Mesendoderm (in vitro differentiated cells): ENCODE measurements at regions not wholly inside any gene's neighbourhood (a gene's known extent, or its start where the extent isn't known, plus 50 kb on each side); places are given as distances from the start of the nearest gene placed in this dataset.
"Not testable (repeated sequence)": the region's sequence is repeated elsewhere in the genome, so short reads cannot be mapped to it uniquely, and the experiment has no call there.

Experiments used
- DNase-seq: peaks from one replicate; pipeline ENCODE4 v3.0.0; 2013
- H2AK5ac ChIP-seq: 2 replicates; pipeline ENCODE4 v1.6.1; 2013; ENCODE audit warnings: low read length, inconsistent platforms
- H2BK120ac ChIP-seq: 2 replicates; pipeline ENCODE4 v1.6.1; 2013; ENCODE audit warnings: low read depth, mild to moderate bottlenecking, low read length, moderate library complexity, mixed read lengths
- H2BK15ac ChIP-seq: replicated peaks from 2 replicates; pipeline ENCODE4 v1.6.1; 2013; ENCODE audit warnings: low read depth, mild to moderate bottlenecking, moderate library complexity
- H2BK5ac ChIP-seq: 2 replicates; pipeline ENCODE4 v1.6.1; 2013; ENCODE audit warnings: low read length, inconsistent platforms
- H3K18ac ChIP-seq: 2 replicates; pipeline ENCODE4 v1.6.1; 2013; ENCODE audit warnings: mild to moderate bottlenecking, low read length, mixed read lengths
- H3K23ac ChIP-seq: one replicate; pipeline ENCODE4 v1.6.1; 2013; ENCODE audit warnings: low read length
- H3K27ac ChIP-seq: 2 replicates; pipeline ENCODE4 v1.5.1; 2013; ENCODE audit warnings: low read depth, mild to moderate bottlenecking, inconsistent platforms, low read length, moderate library complexity
- H3K27me3 ChIP-seq: 2 replicates; pipeline ENCODE4 v1.6.1; 2013; ENCODE audit warnings: low read length, control low read depth, mild to moderate bottlenecking, inconsistent platforms; ENCODE audit not compliant: insufficient read depth, poor library complexity
- H3K36me3 ChIP-seq: 2 replicates; pipeline ENCODE4 v1.6.1; 2013; ENCODE audit warnings: low read length, inconsistent platforms; ENCODE audit not compliant: control insufficient read depth, insufficient read depth
- H3K4ac ChIP-seq: one replicate; pipeline ENCODE4 v1.6.1; 2013; ENCODE audit warnings: low read depth, mild to moderate bottlenecking, low read length, moderate library complexity
- H3K4me1 ChIP-seq: 2 replicates; pipeline ENCODE4 v1.6.1; 2013; ENCODE audit warnings: low read depth, low read length, inconsistent platforms; ENCODE audit not compliant: control insufficient read depth
- H3K4me2 ChIP-seq: 2 replicates; pipeline ENCODE4 v1.6.1; 2013; ENCODE audit warnings: low read length
- H3K4me3 ChIP-seq: 2 replicates; pipeline ENCODE4 v1.5.1; 2013; ENCODE audit warnings: mild to moderate bottlenecking, low read length
- H3K56ac ChIP-seq: one replicate; pipeline ENCODE4 v1.6.1; 2013; ENCODE audit warnings: low read length
- H3K79me1 ChIP-seq: 2 replicates; pipeline ENCODE4 v1.6.1; 2013; ENCODE audit warnings: low read length, inconsistent platforms
- H3K79me2 ChIP-seq: 2 replicates; pipeline ENCODE4 v1.6.1; 2013; ENCODE audit warnings: mild to moderate bottlenecking, low read length; ENCODE audit not compliant: control insufficient read depth, insufficient read depth
- H3K9ac ChIP-seq: 2 replicates; pipeline ENCODE4 v1.6.1; 2013; ENCODE audit warnings: low read length, inconsistent platforms
- H4K5ac ChIP-seq: one replicate; pipeline ENCODE4 v1.6.1; 2013; ENCODE audit warnings: low read length
- H4K8ac ChIP-seq: one replicate; pipeline ENCODE4 v1.6.1; 2013; ENCODE audit warnings: low read depth, mild to moderate bottlenecking, control low read depth, low read length, moderate library complexity
- WGBS: extraction: QIAGEN DNeasy Blood & Tissue Kit; methylation state at CpG from one replicate; pipeline ENCODE4 v1.1.7; 2013; ENCODE audit warnings: low lambda C conversion rate, missing lambda C conversion rate; ENCODE audit not compliant: insufficient coverage; ENCODE audit errors: extremely low coverage; 5-methylcytosine and 5-hydroxymethylcytosine counted together

- not testable (repeated sequence) for H3K79me1 ChIP-seq, H2BK15ac ChIP-seq, H2AK5ac ChIP-seq, H4K8ac ChIP-seq, DNase-seq, H3K27ac ChIP-seq, H3K4me2 ChIP-seq, H3K18ac ChIP-seq, H3K36me3 ChIP-seq, H4K5ac ChIP-seq, H3K56ac ChIP-seq, H3K4ac ChIP-seq, H3K23ac ChIP-seq, H3K79me2 ChIP-seq, H2BK5ac ChIP-seq, H2BK120ac ChIP-seq, H3K9ac ChIP-seq, H3K27me3 ChIP-seq, H3K4me1 ChIP-seq
- H3K4me3 ChIP-seq: peak overlapping the region; percentile 8
- WGBS: no CpG with 5 or more reads among the region's 4 CpGs
Observed at GRCh38 chr21:5217933-5218332, 5303.4 kb upstream of the TPTE start.

- not testable (repeated sequence) for H2BK120ac ChIP-seq, H3K4me3 ChIP-seq, H4K5ac ChIP-seq, H3K79me1 ChIP-seq, H2AK5ac ChIP-seq, H3K18ac ChIP-seq, H3K56ac ChIP-seq, H3K27ac ChIP-seq, H2BK5ac ChIP-seq, H3K4me2 ChIP-seq, H3K4me1 ChIP-seq, H3K23ac ChIP-seq, H2BK15ac ChIP-seq, H4K8ac ChIP-seq, H3K4ac ChIP-seq, H3K27me3 ChIP-seq, H3K36me3 ChIP-seq, H3K79me2 ChIP-seq, H3K9ac ChIP-seq, DNase-seq
- no CpG with 5 or more reads among the region's 5 CpGs for WGBS
Observed at GRCh38 chr21:5219988-5220387, 5301.4 kb upstream of the TPTE start.

- not testable (repeated sequence) for H3K27me3 ChIP-seq, H4K8ac ChIP-seq, H2BK5ac ChIP-seq, H3K4me2 ChIP-seq, H3K79me2 ChIP-seq, H3K4me1 ChIP-seq, H3K4ac ChIP-seq, H3K36me3 ChIP-seq, DNase-seq, H2AK5ac ChIP-seq, H3K23ac ChIP-seq, H3K27ac ChIP-seq, H3K4me3 ChIP-seq, H2BK120ac ChIP-seq, H4K5ac ChIP-seq, H3K18ac ChIP-seq, H2BK15ac ChIP-seq, H3K56ac ChIP-seq, H3K79me1 ChIP-seq, H3K9ac ChIP-seq
- WGBS: no CpG with 5 or more reads among the region's 6 CpGs
Observed at GRCh38 chr21:5220468-5220867, 5300.9 kb upstream of the TPTE start.

GRCh38 chr21:5221458-5222050 is 5299.8 kb upstream of the TPTE start:
- not testable (repeated sequence) for H2BK120ac ChIP-seq, H2BK15ac ChIP-seq, H4K8ac ChIP-seq, H3K4ac ChIP-seq, H3K79me2 ChIP-seq, H3K36me3 ChIP-seq, H3K27ac ChIP-seq, H4K5ac ChIP-seq, H3K56ac ChIP-seq, H3K18ac ChIP-seq, H3K27me3 ChIP-seq, H3K23ac ChIP-seq, H3K4me2 ChIP-seq, H3K79me1 ChIP-seq, H3K4me1 ChIP-seq, DNase-seq, H2BK5ac ChIP-seq, H3K9ac ChIP-seq, H2AK5ac ChIP-seq
- no CpG with 5 or more reads among the region's 4 CpGs for WGBS
- H3K4me3 ChIP-seq: peak overlapping the region; percentile 15

- H3K27me3 ChIP-seq, H4K5ac ChIP-seq, H3K4me1 ChIP-seq, DNase-seq, H3K56ac ChIP-seq, H2BK120ac ChIP-seq, H3K79me1 ChIP-seq, H3K23ac ChIP-seq, H3K27ac ChIP-seq, H4K8ac ChIP-seq, H2AK5ac ChIP-seq, H3K4me3 ChIP-seq, H2BK5ac ChIP-seq, H3K9ac ChIP-seq, H2BK15ac ChIP-seq, H3K79me2 ChIP-seq, H3K4ac ChIP-seq, H3K18ac ChIP-seq, H3K36me3 ChIP-seq, H3K4me2 ChIP-seq: not testable (repeated sequence)
- WGBS: no CpG with 5 or more reads among the region's 6 CpGs
Observed at GRCh38 chr21:5222996-5223782, 5298.2 kb upstream of the TPTE start.
